SIG-M5 (cell line): ENCODE measurements at regions not wholly inside any gene's neighbourhood (a gene's known extent, or its start where the extent isn't known, plus 50 kb on each side); places are given as distances from the start of the nearest gene placed in this dataset.

Experiments
- DNase-seq: peaks from one replicate; lab custom pipeline; 2025; lab: John Stamatoyannopoulos, UW

GRCh38 chr19:31983647-31984046, 361.8 kb upstream of the ZNF507 start:
- DNase-seq = no peak

GRCh38 chr19:31985001-31985605, 360.3 kb upstream of the ZNF507 start:
- no peak for DNase-seq

- no peak for DNase-seq
These were observed 358.5 kb upstream of the ZNF507 start for GRCh38 chr19:31986951-31987350.

- DNase-seq = no peak
These were observed 357.2 kb upstream of the ZNF507 start for GRCh38 chr19:31988256-31988655.

GRCh38 chr19:31991984-31992655, 353.3 kb upstream of the ZNF507 start:
- no peak for DNase-seq

GRCh38 chr19:31992750-31993149, 352.7 kb upstream of the ZNF507 start:
- no peak for DNase-seq

GRCh38 chr19:31995546-31995945, 349.9 kb upstream of the ZNF507 start:
- DNase-seq = no peak

GRCh38 chr19:32010071-32010470, 335.3 kb upstream of the ZNF507 start:
- no peak for DNase-seq

- DNase-seq = no peak
These were observed 333.2 kb upstream of the ZNF507 start for GRCh38 chr19:32012206-32012605.

GRCh38 chr19:32012886-32013631, 332.4 kb upstream of the ZNF507 start:
- no peak for DNase-seq

- no peak for DNase-seq
These were observed 328.0 kb upstream of the ZNF507 start for GRCh38 chr19:32017176-32017953.

GRCh38 chr19:32018014-32018413, 327.4 kb upstream of the ZNF507 start:
- no peak for DNase-seq

GRCh38 chr19:32020538-32020937, 324.9 kb upstream of the ZNF507 start:
- DNase-seq = no peak

- no peak for DNase-seq
These were observed 323.3 kb upstream of the ZNF507 start for GRCh38 chr19:32022044-32022640.

GRCh38 chr19:32022731-32023563, 322.5 kb upstream of the ZNF507 start:
- DNase-seq = no peak

- DNase-seq = no peak
These were observed 321.9 kb upstream of the ZNF507 start for GRCh38 chr19:32023564-32023832.

GRCh38 chr19:32029235-32029634, 316.2 kb upstream of the ZNF507 start:
- DNase-seq = no peak

GRCh38 chr19:32032561-32032960, 312.8 kb upstream of the ZNF507 start:
- no peak for DNase-seq

- DNase-seq = no peak
These were observed 309.8 kb upstream of the ZNF507 start for GRCh38 chr19:32035626-32036025.

GRCh38 chr19:32038021-32038920, 307.1 kb upstream of the ZNF507 start:
- DNase-seq = no peak
